Ammon's horn (tissue), 1 donor: ENCODE measurements at regions not wholly inside any gene's neighbourhood (a gene's known extent, or its start where the extent isn't known, plus 50 kb on each side); places are given as distances from the start of the nearest gene placed in this dataset.

ENCODE experiments used
- DNase-seq: peaks from one replicate; pipeline ENCODE4 v3.0.0-alpha.2; 2016; ENCODE audit warnings: low spot score

DNA sequence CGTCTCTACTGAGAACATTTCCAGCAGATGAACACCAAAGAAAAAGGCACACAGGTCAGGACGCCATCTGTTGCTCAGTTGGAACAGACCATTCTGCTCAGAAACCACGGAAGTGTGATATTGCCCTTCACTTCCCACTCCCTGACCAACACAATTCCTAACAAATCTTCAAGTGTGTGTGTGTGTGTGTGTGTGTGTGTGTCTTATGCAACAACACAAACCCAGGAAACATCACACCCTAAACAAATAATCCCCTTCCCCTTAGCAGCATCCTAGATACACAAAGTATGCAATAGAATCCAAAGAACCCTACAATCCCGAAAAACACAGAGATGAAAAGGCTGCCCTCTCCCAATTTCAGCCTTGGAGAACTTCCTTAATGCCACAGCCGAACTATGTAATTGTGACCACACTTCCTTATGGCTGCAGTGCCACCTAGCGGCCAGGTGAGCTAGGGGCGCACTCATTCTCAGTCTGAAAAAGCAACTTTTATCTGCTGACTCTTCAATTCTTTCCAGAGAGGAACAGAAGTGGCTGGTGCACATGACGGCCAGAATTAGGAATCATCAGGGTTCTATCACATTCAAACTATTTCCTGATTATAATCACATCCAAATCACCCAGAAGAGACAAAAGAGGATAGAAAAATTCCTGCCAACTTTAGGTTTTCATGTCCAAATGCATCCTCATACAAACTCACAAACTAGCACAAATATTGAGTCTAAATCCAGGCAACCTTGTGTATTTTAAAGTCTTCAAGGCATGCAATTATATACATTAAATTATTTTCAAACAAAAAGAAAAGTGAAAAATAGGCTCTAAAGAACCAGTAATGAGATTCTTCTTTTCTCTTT is 164.9 kb downstream of the DHX15 start:
- DNase-seq: peak; percentile 70

GRCh38 chr4:24417206-24417605 is 167.1 kb downstream of the DHX15 start:
- DNase-seq: no peak

GRCh38 chr4:24416293-24416692 is 168.1 kb downstream of the DHX15 start:
- DNase-seq: no peak

DNA sequence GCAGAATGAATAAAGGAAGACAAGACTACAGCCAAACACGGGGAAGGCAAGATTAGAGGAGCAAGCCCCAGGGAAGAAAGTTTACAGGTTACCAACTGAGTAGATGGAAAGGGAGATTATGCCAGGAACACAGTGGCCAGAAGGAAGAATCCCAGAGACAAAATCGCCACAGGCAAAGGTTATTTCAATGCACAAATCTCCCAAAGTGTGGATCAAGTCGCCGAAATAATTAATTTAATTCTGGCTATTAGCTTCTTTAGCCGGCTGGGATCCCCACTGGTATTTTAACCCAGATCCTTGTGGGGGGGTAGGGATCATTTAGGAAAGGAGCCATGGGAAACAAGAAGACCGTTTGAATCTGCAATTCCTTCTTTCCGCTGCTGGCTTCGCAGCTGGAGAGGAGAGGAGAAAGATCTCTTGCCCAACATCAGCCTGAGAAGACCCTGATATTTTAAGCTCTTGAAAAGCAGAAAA is 171.0 kb downstream of the DHX15 start:
- no peak for DNase-seq

GRCh38 chr4:24411806-24412205 is 172.5 kb downstream of the DHX15 start:
- DNase-seq: no peak

DNA sequence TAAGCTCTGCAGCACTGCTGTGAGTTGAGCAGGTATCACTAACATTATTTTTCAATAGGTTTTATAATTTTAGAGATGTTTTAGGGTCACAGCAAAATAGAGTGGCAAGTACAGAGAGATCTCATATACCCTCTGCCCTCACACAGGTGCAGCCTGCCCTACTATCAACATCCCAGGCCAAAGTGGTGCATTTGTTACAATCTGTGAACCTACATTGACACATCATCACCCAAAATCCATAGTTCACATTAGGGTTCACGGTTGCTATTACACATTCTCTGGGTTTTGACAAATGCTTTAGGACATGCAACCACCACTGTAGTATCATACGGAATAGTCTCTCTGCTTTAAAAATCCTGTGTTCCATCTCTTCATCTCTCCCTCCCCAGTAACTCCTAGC is 173.1 kb downstream of the DHX15 start:
- no peak for DNase-seq

DNA sequence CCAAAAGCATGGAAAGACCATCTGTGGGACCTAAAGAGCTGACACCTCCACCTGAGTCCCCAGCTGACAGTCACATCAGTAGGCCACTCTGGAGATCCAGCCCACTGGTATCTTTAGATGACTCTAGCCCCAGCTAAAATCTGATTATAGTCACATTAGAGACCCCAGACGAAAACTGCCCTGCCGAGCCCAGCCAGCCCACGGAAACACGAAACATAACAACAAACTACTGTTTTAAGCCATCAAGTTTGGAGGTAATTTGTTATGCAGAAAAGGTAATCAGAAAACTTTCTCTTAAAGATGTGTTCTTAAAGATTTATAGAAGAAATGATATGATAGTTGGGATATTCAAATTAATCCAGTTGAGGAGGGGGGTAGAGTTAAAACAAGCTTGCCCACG is 175.7 kb downstream of the DHX15 start:
- no peak for DNase-seq

DNA sequence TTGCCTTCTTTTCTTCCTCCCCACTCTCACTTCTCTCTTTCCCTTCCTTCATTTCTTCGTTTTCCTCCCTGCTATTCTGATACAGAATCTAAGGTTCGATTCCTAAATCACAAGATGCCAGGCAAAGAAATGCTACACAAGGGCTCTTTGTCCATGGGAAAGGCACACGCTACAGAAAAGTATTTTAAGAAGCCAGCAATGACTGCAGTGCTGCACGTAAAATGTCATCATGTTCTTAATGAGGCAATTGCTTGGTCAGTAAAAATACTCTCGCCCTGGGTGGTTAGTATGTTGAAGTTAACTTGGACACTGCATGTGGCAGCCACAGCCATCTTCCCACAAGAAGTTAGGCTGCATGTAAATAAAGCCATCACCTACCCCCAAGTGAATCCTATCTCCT is 178.4 kb downstream of the DHX15 start:
- DNase-seq: no peak

DNA sequence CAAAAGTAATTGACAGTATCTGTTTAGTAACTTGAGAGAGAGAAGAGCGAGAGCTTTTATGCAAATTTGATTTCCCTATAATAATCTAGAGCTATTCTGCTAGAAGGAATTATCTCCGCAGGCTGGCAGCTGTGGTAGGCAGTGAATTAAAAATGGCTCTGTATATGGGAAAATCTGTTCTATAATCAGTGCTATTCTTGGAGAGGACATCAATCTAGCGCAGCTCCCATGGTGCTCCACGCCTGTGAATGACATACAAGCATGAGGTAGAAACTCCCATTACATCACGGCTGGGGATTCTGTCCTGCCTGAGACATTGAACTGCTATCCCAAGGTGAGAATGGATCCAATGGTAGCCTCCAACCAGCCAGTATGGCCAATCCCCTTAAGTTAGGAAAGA is 179.0 kb downstream of the DHX15 start:
- peak; percentile 8 for DNase-seq

DNA sequence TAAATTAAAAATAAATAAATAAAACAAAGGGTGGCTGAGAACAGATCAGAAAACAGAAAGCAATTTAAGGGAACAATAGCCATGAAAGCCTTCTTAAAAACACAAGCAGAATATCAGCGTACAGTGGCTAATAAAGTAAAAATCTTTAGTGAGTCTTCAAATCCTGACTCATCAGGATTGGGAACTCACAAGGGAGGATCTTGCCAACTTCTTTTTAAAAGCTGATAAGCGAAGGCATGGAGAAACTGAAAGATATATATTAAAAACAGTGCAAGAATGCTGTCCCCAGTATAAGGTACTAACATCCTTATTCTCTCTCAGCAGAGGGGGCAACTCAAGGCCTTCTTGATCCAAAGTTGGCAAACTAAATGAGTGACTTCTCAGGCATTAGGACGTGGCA is 180.1 kb downstream of the DHX15 start:
- DNase-seq: no peak

DNA sequence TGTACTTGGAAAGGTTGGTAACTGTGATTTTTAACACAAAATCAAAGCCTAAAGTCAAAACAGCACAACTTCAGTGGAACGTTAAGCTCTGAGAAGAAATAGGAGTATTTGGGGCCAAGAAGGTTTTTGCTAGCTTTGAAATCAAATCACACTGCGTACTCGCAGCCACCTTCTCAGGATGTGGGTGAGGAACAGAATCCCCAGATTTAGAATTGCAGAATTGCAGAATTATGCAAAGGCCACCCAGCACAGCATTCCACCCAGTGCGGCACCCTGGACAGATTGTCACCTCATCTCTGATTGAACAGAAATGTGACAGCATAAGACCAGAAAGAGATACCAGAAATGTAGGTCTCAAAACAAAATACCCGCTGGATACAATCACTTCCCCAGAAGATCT is 181.1 kb downstream of the DHX15 start:
- no peak for DNase-seq

DNA sequence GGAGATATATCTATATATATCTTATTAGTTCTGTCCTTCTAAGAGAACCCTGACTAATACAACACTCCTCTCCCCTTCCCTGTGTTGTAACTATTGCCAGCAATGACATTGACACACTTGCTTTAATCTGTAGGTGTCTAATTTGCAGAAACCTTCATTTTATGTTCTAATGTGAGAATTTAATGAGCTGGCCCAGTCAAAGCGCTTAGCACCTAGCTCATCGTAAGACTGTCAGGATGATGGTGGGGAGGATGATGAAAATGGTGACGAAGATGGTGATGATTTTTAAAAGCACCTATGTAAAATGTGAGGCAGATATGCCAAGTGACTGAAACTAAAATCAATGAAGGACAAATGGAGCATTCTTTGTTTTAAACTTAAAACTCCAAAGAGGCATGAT is 183.8 kb downstream of the DHX15 start:
- DNase-seq: no peak

- no peak for DNase-seq
Observed at GRCh38 chr4:24396988-24397387, 187.4 kb downstream of the DHX15 start.

DNA sequence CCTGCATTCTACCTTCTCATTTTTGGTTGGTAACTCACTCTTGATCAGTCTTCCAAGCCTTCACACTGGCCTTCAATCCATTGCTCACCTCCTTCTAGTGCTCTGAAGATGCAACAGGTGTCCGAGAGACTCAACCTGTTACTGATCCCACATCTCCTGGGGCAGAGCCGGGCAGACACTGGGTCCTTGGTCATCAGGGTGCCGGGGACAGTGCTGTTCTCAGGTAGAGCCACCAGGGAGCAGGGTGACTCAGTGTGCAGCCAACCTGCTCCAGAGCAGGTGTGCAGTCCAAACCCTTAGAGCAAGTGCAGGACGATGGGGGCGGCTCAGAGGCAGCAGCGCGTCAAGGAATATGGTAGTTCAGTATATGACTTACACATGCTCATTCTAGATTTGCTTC is 188.4 kb downstream of the DHX15 start:
- DNase-seq: no peak

DNA sequence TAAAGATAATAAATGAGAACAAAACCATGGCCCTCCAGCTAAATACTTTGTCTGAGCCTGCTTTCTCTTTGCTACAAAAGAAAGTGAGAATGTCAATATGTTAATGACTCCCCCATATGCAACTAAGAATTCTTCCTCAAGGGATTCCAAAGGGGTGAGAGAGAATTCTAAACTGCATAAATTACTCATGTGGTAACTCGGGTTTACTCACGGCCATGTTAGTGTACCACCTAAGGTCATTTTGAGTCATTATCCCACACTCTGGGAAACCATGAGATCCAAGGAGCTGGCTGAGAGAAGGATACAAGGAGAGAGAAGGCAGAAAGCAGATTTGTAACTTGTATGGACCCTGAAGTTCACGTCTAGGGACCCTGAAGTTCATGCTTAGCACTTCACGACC is 190.3 kb downstream of the DHX15 start:
- DNase-seq: no peak

DNA sequence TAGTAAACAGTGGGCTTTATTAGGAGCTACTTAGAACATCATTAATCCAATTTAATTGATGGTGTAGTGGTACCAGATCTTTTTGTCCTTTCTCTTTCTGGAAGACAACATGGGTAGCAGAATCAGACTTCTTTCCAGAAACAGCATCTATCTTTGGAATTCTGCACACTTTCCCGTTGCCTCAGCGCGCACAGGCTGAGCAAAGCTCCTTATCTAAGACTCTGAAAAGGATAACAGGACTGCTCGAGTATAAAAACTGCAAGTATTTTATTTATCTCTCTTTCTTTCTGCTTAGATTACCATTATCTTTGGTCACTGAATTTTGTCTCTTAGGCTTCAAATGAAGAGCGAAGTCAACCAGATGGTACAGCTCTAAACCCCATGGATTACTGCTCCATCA is 191.7 kb downstream of the DHX15 start:
- DNase-seq: no peak

- no peak for DNase-seq
Observed at GRCh38 chr4:24382381-24382780, 202.0 kb downstream of the DHX15 start.

DNA sequence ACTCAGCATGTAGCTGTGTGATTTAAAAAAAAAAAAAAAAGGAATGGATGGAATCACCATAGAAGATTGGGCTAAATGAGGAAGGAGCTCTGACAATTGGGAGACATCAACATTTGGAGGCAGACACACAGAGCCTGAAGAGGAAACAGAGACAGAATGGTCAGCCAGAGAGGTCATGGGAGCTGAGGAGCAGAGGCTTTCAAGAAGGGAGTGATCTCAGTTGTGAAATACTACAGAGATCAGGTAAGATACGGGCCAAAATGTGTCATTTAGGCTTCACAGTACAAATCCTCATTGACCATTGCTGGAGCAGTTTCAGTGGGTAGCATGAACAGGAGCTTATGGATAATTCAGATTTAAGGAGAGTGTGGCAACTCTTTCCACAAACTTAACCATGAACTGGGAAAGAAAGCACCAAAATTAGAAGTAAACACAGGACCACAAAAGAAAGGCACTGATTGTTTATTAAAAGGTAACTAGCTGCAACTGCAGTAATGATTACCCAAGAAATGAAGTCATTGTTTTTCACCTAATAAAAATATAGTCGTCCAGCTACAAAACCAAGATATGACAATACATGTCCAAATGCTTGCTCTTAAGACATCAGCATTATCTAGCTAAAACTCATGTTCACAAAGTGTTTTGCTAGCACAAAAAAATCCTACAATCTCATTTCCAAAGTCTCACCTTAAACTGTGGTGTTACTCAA is 203.2 kb downstream of the DHX15 start:
- no peak for DNase-seq

DNA sequence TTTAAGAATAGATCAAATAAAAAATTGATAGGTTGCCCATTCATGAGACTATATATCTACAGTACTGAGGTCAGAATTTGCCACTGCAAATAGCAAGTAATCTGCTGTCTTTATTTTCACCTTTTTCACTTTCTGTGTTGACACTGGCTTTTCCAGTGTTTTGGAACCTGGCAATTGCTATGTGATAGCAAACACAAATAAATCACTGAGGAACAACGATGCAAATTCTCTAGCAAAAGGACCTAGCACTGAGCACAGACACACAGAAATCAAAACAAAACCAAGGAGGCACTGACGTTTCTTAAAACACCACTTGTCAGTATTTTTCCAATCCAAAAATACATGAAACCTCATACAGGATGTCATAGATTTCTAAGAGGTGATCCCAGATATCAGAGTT is 210.7 kb downstream of the DHX15 start:
- DNase-seq: no peak

DNA sequence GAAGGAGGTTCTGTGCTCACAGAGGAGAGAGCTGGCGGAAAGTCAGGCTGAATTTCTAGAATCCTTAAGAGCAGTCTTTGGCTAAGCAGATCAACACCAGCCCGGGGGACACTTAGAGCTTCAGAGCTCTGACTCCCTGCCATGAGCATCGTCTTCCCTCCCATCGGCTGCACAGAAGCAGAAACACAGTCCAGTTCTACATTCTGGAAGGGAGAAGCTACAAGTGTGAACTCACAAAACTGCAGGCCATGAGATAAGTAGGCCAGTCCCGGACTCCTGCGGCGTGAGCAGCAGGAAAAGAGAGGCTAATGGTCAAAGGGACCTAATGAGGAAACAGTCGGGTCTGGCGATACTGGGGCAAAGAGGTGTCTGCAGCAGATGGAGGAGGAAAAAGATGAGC is 211.5 kb downstream of the DHX15 start:
- no peak for DNase-seq

DNA sequence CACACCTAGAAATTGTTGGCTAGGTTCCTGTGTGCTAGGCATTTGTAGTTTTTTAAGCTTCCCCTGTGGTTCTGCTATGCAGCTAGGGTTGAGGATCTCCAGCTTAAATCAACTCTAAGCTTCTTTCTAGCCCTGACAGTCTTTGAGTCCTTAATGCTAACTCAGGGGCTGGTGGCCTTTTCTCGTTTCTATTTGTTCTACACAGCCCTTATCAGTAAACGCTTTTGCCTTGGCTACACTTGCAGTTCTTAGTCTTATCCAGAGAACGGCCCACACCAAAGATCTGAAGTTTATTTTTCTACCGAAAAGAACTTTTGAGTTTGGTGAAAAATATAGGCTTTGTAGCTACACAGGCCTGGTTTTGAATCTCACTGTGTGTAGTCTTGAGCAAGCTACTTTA is 212.0 kb downstream of the DHX15 start:
- no peak for DNase-seq

- no peak for DNase-seq
Observed at GRCh38 chr4:24370421-24370820, 213.9 kb downstream of the DHX15 start.

- peak; percentile 8 for DNase-seq
Observed at GRCh38 chr4:24369507-24370029, 214.8 kb downstream of the DHX15 start.
